ENCODE measurements at regions not wholly inside any gene's neighbourhood (a gene's known extent, or its start where the extent isn't known, plus 50 kb on each side); places are given as distances from the start of the nearest gene placed in this dataset.

GRCh38 chr17:14482715-14483114, 181.8 kb downstream of the HS3ST3B1 start:
- no peak for TF ChIP-seq CTCF (IDR thresholded peaks at IDR 0.05; ENCODE audit: low read depth, low read length, missing control alignments)
- no peak for DNase-seq
- Histone ChIP-seq H3K4me3 (ENCODE audit: low read depth, low read length) (no peak overlapping the region), H3K27ac (no peak overlapping the region), H3K27me3 (replicated peaks) (no peaks in the 10 kb centered on the region), H3K36me3 (replicated peaks) (no peaks in the 10 kb centered on the region)
- in situ Hi-C loops (cut with HindIII; ENCODE audit: low pct_ligation_motif_present, low sequenced_read_pairs) = no loop called here

DNA sequence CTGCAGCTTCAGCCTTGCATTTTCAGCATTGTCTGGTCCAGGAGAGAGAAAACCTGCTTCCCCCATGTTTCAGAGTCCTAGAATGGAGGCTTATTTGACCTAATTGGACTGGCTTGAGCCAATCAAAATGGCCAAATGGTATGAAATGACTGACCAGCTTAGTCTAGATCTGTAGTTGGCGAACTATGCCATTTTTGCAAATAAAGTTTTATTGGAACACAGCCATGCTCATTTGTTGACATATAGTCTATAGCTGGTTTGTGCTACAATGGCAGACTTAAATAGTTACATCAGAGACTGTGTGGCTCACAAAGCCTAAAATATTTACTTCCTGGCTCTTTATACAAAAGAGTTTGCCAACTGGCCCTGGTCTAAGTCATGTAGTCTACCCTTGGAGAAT, 180.8 kb downstream of the HS3ST3B1 start:
- no peaks in the 10 kb centered on the region for H3K27me3 ChIP-seq (replicated peaks)
- H3K27ac ChIP-seq = no peak overlapping the region
- no peak for TF ChIP-seq CTCF (IDR thresholded peaks at IDR 0.05; ENCODE audit: low read depth, low read length, missing control alignments)
- in situ Hi-C loops (cut with HindIII; ENCODE audit: low pct_ligation_motif_present, low sequenced_read_pairs) = no loop called here
- H3K36me3 ChIP-seq (replicated peaks) = no peaks in the 10 kb centered on the region
- DNase-seq = no peak
- H3K4me3 ChIP-seq (ENCODE audit: low read depth, low read length) = no peak overlapping the region

DNA sequence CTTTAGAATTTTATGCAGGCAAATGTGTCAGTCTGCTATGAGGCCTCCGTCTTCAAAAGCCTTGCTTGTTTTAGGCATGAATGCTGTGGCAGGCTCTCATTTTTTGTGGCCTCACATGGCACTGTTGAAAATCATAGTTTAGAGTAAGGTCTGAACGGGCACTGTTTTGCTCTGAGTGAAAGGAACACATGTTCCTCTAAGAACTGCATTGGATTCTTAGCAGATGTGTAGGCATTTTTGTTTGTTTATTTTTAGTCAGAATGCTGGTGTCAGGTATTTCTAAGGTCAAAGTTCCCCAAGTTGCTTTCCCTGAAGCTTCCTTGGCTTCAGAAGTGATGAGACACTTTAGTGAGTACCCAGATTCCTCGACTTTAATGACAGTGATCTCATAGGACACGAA, 173.7 kb downstream of the HS3ST3B1 start:
- in situ Hi-C loops (cut with HindIII; ENCODE audit: low pct_ligation_motif_present, low sequenced_read_pairs) = no loop called here
- no peak for TF ChIP-seq CTCF (IDR thresholded peaks at IDR 0.05; ENCODE audit: low read depth, low read length, missing control alignments)
- H3K36me3 ChIP-seq (replicated peaks) = no peaks in the 10 kb centered on the region
- H3K27ac ChIP-seq = no peak overlapping the region
- DNase-seq = no peak
- no peak overlapping the region for H3K4me3 ChIP-seq (ENCODE audit: low read depth, low read length)
- H3K27me3 ChIP-seq (replicated peaks) = no peaks in the 10 kb centered on the region

- Histone ChIP-seq H3K27me3 (replicated peaks) (no peaks in the 10 kb centered on the region), H3K4me3 (ENCODE audit: low read depth, low read length) (no peak overlapping the region), H3K27ac (peak overlapping the region; percentile 58), H3K36me3 (replicated peaks) (no peaks in the 10 kb centered on the region)
- in situ Hi-C loops (cut with HindIII; ENCODE audit: low pct_ligation_motif_present, low sequenced_read_pairs) = no loop called here
- no peak for TF ChIP-seq CTCF (IDR thresholded peaks at IDR 0.05; ENCODE audit: low read depth, low read length, missing control alignments)
- DNase-seq = peak; percentile 81
Measured at GRCh38 chr17:14471052-14471451, 170.2 kb downstream of the HS3ST3B1 start.

DNA sequence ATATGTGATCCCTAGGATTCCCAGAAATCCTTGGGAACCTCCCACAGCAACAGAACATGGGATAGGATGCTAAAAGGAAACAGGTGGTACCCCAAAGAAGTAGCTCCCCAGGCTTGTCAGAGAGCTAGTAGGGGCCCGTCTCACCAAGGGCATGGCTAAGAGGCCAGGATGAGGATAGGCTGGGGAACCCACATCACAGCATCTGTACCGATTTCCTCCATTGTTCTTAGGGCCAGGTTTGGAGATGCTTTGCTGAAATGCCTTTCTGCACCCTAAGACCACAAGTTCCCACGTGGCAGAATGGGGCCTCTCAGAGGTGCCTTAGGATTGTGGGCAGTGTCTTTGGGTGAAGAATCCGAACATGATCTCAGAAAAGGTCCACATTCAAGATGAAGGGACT, 169.5 kb downstream of the HS3ST3B1 start:
- Histone ChIP-seq H3K36me3 (replicated peaks) (no peaks in the 10 kb centered on the region), H3K4me3 (ENCODE audit: low read depth, low read length) (no peak overlapping the region), H3K27me3 (replicated peaks) (no peaks in the 10 kb centered on the region), H3K27ac (peak overlapping the region; percentile 58)
- DNase-seq = no peak
- in situ Hi-C loops (cut with HindIII; ENCODE audit: low pct_ligation_motif_present, low sequenced_read_pairs) = no loop called here
- no peak for TF ChIP-seq CTCF (IDR thresholded peaks at IDR 0.05; ENCODE audit: low read depth, low read length, missing control alignments)

GRCh38 chr17:14469971-14470370, 169.1 kb downstream of the HS3ST3B1 start:
- H3K4me3 ChIP-seq (ENCODE audit: low read depth, low read length) = no peak overlapping the region
- no peaks in the 10 kb centered on the region for H3K27me3 ChIP-seq (replicated peaks)
- no peak for TF ChIP-seq CTCF (IDR thresholded peaks at IDR 0.05; ENCODE audit: low read depth, low read length, missing control alignments)
- in situ Hi-C loops (cut with HindIII; ENCODE audit: low pct_ligation_motif_present, low sequenced_read_pairs) = no loop called here
- H3K27ac ChIP-seq = no peak overlapping the region
- DNase-seq = no peak
- no peaks in the 10 kb centered on the region for H3K36me3 ChIP-seq (replicated peaks)
